ENCODE measurements at regions not wholly inside any gene's neighbourhood (a gene's known extent, or its start where the extent isn't known, plus 50 kb on each side); places are given as distances from the start of the nearest gene placed in this dataset.

- TF ChIP-seq IKZF1 (IDR thresholded peaks at IDR 0.05): no peak
These were observed 170.9 kb downstream of the TTLL2 start (continued) for GRCh38 chr6:167495506-167496401.

GRCh38 chr6:167496707-167497106 lies 171.8 kb downstream of the TTLL2 start:
- ATAC-seq (no peak; the same call in 2 of the 3 replicates), FAIRE-seq (no peak), DNase-seq (ENCODE audit: low spot score) (no peak)
- POLR2A ChIA-PET: interaction anchor here (1.3 kb wide), 1 partner anchor 10 kb away, joined by 3 read pairs; no protein-coding TSS in a partner anchor
- Histone ChIP-seq H3K4me2 (ENCODE audit: low read depth, low read length) (peak overlapping the region; percentile 46), H2AFZ (ENCODE audit: low read length) (no peak overlapping the region), H3K27ac (ENCODE audit: extremely low read length, insufficient read depth, low read length) (no peak overlapping the region), H3K27me3 (ENCODE audit: control insufficient read depth in 1 of 2, insufficient read depth in 2 of 2, low read length in 2 of 2) (no peaks in the 10 kb centered on the region), H3K4me3 (replicated peaks in 1 of 3; ENCODE audit: insufficient read depth in 1 of 3, low read depth in 2 of 3, low read length in 3 of 3) (0 out of 6 replicates have a peak overlapping the region, but pooled peaks of 1 of the 3 experiments have one; percentile 14), H3K9ac (ENCODE audit: insufficient read depth, low read depth, low read length) (no peak overlapping the region), H4K20me1 (ENCODE audit: insufficient read depth, low read length) (no peaks in the 10 kb centered on the region), H3K9me3 (ENCODE audit: low read length) (no peaks in the 10 kb centered on the region), H3K36me3 (replicated peaks in 1 of 2; ENCODE audit: control insufficient read depth in 1 of 2, insufficient read depth in 2 of 2, low read length in 2 of 2) (no peaks in the 10 kb centered on the region), H3K4me1 (ENCODE audit: insufficient read depth, low read length) (peaks cover 93% of the 10 kb centered on the region), H3K79me2 (ENCODE audit: insufficient read depth, low read length) (no peaks in the 10 kb centered on the region)
- no TSS peak for BruUV-seq (replicated peaks)
- WGBS (ENCODE audit: low lambda C conversion rate): 88% methylated on average over 3 of the region's 7 CpGs
- CTCF ChIA-PET (ENCODE audit: low intra/inter-chr PET ratio, low total read pairs): no interaction called here
- intact Hi-C loops (cut with micrococcal nuclease; ENCODE audit: unreplicated experiment) (no loop called here), in situ Hi-C loops (cut with HindIII; ENCODE audit: extremely low pct_ligation_motif_present, low pct_unique_long_range_greater_than_20kb) (no loop called here)
- TF ChIP-seq KLF12 (CRISPR knock-in tag; IDR thresholded peaks at IDR 0.05; ENCODE audit: borderline replicate concordance) (no peak), GABPB1 (CRISPR knock-in tag; IDR thresholded peaks at IDR 0.05) (0 out of 2 replicates have a peak, but pooled peaks have one; percentile 8), ZNF225 (CRISPR knock-in tag; IDR thresholded peaks at IDR 0.05) (peak; percentile 71; the same call in 1 of the 2 replicates), MTERF4 (CRISPR knock-in tag; IDR thresholded peaks at IDR 0.05) (no peak), EEA1 (CRISPR knock-in tag; IDR thresholded peaks at IDR 0.05; ENCODE audit: borderline replicate concordance) (no peak), ZFP91 (CRISPR knock-in tag; IDR thresholded peaks at IDR 0.05; ENCODE audit: borderline replicate concordance) (peak; percentile 18; the same call in 1 of the 2 replicates), ZNF350 (CRISPR knock-in tag; IDR thresholded peaks at IDR 0.05; ENCODE audit: borderline replicate concordance, low read depth) (peak; percentile 22; the same call in 1 of the 2 replicates), ZBTB4 (CRISPR knock-in tag; IDR thresholded peaks at IDR 0.05; ENCODE audit: borderline replicate concordance) (0 out of 2 replicates have a peak, but pooled peaks have one; percentile 21), ZGPAT (CRISPR knock-in tag; IDR thresholded peaks at IDR 0.05) (no peak)
